ENCODE measurements at regions not wholly inside any gene's neighbourhood (a gene's known extent, or its start where the extent isn't known, plus 50 kb on each side); places are given as distances from the start of the nearest gene placed in this dataset.

DNA sequence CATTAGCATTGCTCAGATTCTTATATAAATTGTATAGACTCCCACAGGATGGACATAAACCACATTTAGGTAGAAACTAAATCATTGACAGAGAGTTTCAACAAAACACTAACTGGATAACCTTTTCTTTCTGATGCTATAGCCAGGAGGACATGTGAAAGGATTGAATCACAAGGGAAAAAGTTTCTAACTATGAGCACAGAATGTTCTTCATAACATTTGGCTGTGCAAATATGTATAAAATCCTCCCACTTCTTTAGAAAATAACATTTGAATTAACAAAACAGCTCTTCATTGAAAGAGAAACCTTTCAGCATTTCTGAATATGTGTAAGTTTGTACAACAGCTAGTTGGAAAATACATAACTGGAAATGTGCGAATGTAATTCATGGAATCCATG, 167.3 kb downstream of the TBX15 start:
- no peaks in the 10 kb centered on the region for H3K9me2 ChIP-seq (ENCODE audit: insufficient read depth)
- no peaks in the 10 kb centered on the region for H3F3A ChIP-seq (ENCODE audit: insufficient read depth, low read depth)
- no peaks in the 10 kb centered on the region for H3K27me3 ChIP-seq (ENCODE audit: insufficient read depth, low read depth)
- no peaks in the 10 kb centered on the region for H3K4me1 ChIP-seq (replicated peaks; ENCODE audit: insufficient read depth)
- CTCF ChIA-PET, result no interaction called here
- DNase-seq, result no peak
- H4K20me1 ChIP-seq (ENCODE audit: insufficient read depth), result no peaks in the 10 kb centered on the region
- H3K27ac ChIP-seq, result no peak overlapping the region
- TF ChIP-seq EZH2 (IDR thresholded peaks at IDR 0.05; ENCODE audit: low read depth), result no peak
- TF ChIP-seq, protein P1, sequence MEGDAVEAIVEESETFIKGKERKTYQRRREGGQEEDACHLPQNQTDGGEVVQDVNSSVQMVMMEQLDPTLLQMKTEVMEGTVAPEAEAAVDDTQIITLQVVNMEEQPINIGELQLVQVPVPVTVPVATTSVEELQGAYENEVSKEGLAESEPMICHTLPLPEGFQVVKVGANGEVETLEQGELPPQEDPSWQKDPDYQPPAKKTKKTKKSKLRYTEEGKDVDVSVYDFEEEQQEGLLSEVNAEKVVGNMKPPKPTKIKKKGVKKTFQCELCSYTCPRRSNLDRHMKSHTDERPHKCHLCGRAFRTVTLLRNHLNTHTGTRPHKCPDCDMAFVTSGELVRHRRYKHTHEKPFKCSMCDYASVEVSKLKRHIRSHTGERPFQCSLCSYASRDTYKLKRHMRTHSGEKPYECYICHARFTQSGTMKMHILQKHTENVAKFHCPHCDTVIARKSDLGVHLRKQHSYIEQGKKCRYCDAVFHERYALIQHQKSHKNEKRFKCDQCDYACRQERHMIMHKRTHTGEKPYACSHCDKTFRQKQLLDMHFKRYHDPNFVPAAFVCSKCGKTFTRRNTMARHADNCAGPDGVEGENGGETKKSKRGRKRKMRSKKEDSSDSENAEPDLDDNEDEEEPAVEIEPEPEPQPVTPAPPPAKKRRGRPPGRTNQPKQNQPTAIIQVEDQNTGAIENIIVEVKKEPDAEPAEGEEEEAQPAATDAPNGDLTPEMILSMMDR (conservative IDR thresholded peaks at IDR 0.05), result no peak
- no peak overlapping the region for H3K4me3 ChIP-seq
- no peak overlapping the region for H2AFZ ChIP-seq
- H3K36me3 ChIP-seq (ENCODE audit: low read depth), result no peaks in the 10 kb centered on the region
- H3K4me2 ChIP-seq, result no peak overlapping the region
- POLR2A ChIA-PET (ENCODE audit: unreplicated experiment), result no interaction called here
- no TSS peak for BruUV-seq (replicated peaks)
- no peaks in the 10 kb centered on the region for H3K9me3 ChIP-seq (ENCODE audit: insufficient read depth, low read depth)
- no peaks in the 10 kb centered on the region for H3K79me2 ChIP-seq (ENCODE audit: low read depth)
- intact Hi-C loops (cut with micrococcal nuclease; ENCODE audit: unreplicated experiment), result no loop called here

DNA sequence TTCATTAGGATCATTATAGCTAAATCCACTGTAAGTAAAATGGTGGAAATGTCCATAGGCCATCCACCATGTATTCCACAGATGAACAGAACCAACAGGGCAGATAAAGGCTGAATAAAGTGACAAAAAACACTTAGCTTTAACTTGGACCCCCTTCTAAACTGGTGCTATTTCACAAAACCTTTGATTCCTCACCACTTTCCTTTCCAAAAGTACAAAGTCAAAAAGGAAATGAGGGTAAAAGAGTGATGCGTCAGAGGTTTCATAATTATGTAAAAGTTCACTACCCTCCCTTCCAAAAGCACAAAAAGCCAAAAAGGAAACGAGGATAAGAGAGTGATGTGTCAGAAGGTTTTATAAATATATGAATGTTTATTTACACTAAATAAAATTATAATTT, 172.2 kb downstream of the TBX15 start:
- no peaks in the 10 kb centered on the region for H3F3A ChIP-seq (ENCODE audit: insufficient read depth, low read depth)
- intact Hi-C loops (cut with micrococcal nuclease; ENCODE audit: unreplicated experiment), result no loop called here
- no peaks in the 10 kb centered on the region for H3K9me2 ChIP-seq (ENCODE audit: insufficient read depth)
- no peaks in the 10 kb centered on the region for H3K4me1 ChIP-seq (replicated peaks; ENCODE audit: insufficient read depth)
- H3K27ac ChIP-seq, result no peak overlapping the region
- no peaks in the 10 kb centered on the region for H3K36me3 ChIP-seq (ENCODE audit: low read depth)
- H3K4me3 ChIP-seq, result no peak overlapping the region
- TF ChIP-seq EZH2 (IDR thresholded peaks at IDR 0.05; ENCODE audit: low read depth), result no peak
- TF ChIP-seq, protein P1 (conservative IDR thresholded peaks at IDR 0.05), result no peak
- no TSS peak for BruUV-seq (replicated peaks)
- no peak overlapping the region for H2AFZ ChIP-seq
- 0 out of 2 replicates have a peak, but pooled peaks cover 5% of the 10 kb centered on the region for H3K27me3 ChIP-seq (ENCODE audit: insufficient read depth, low read depth)
- H3K9me3 ChIP-seq (ENCODE audit: insufficient read depth, low read depth), result no peaks in the 10 kb centered on the region
- DNase-seq, result no peak
- H3K79me2 ChIP-seq (ENCODE audit: low read depth), result no peaks in the 10 kb centered on the region
- H3K4me2 ChIP-seq, result no peak overlapping the region
- CTCF ChIA-PET, result no interaction called here
- H4K20me1 ChIP-seq (ENCODE audit: insufficient read depth), result no peaks in the 10 kb centered on the region
- POLR2A ChIA-PET (ENCODE audit: unreplicated experiment), result no interaction called here

DNA sequence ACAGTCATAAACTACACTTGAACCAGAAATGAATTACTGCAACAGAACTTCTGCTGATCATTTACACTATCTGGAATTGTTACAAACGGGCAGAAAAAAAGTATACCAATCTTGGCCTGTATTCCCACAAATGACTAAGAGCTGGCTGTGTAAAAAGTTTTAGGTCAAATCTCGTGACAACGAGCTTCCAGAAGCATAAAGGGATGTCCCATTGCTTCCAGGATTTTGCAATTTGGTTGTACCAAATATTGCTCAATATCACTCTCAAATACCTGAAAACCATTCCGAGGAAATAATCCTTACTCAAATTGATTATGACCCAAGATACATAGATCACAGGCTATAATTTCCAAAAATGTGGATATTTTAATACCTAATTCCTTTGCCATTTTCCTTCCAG, 175.6 kb downstream of the TBX15 start:
- no peaks in the 10 kb centered on the region for H3K4me1 ChIP-seq (replicated peaks; ENCODE audit: insufficient read depth)
- TF ChIP-seq, protein P1 (conservative IDR thresholded peaks at IDR 0.05), result no peak
- no peak for TF ChIP-seq EZH2 (IDR thresholded peaks at IDR 0.05; ENCODE audit: low read depth)
- H3K9me2 ChIP-seq (ENCODE audit: insufficient read depth), result no peaks in the 10 kb centered on the region
- ChIA-PET POLR2A (ENCODE audit: unreplicated experiment) (no interaction called here), CTCF (no interaction called here)
- no peak overlapping the region for H3K27ac ChIP-seq
- no peak overlapping the region for H2AFZ ChIP-seq
- no peaks in the 10 kb centered on the region for H3F3A ChIP-seq (ENCODE audit: insufficient read depth, low read depth)
- no peaks in the 10 kb centered on the region for H3K79me2 ChIP-seq (ENCODE audit: low read depth)
- no peaks in the 10 kb centered on the region for H4K20me1 ChIP-seq (ENCODE audit: insufficient read depth)
- no peaks in the 10 kb centered on the region for H3K9me3 ChIP-seq (ENCODE audit: insufficient read depth, low read depth)
- no peaks in the 10 kb centered on the region for H3K36me3 ChIP-seq (ENCODE audit: low read depth)
- H3K27me3 ChIP-seq (ENCODE audit: insufficient read depth, low read depth), result peaks cover 31% of the 10 kb centered on the region
- peak in 1 of 2 experiments; percentile 23 for DNase-seq
- intact Hi-C loops (cut with micrococcal nuclease; ENCODE audit: unreplicated experiment), result no loop called here
- BruUV-seq (replicated peaks), result no TSS peak
- H3K4me3 ChIP-seq, result no peak overlapping the region
- H3K4me2 ChIP-seq, result no peak overlapping the region
